ENCODE measurements at regions not wholly inside any gene's neighbourhood (a gene's known extent, or its start where the extent isn't known, plus 50 kb on each side); places are given as distances from the start of the nearest gene placed in this dataset.

- no peak for TF ChIP-seq NFE2L1 (CRISPR knock-in tag; IDR thresholded peaks at IDR 0.05)
- TF ChIP-seq CTCF (IDR thresholded peaks at IDR 0.05): no peak
- no peak for TF ChIP-seq ZNF121 (CRISPR knock-in tag; IDR thresholded peaks at IDR 0.05)
- no peak for TF ChIP-seq MAX (CRISPR knock-in tag; IDR thresholded peaks at IDR 0.05)
- TF ChIP-seq ESRRA (CRISPR knock-in tag; IDR thresholded peaks at IDR 0.05; ENCODE audit: borderline replicate concordance): no peak
- no peak for TF ChIP-seq ZNF512 (CRISPR knock-in tag; IDR thresholded peaks at IDR 0.05; ENCODE audit: borderline replicate concordance)
- no peak for TF ChIP-seq PRDM15 (CRISPR knock-in tag; IDR thresholded peaks at IDR 0.05)
- TF ChIP-seq CREB1 (CRISPR knock-in tag; IDR thresholded peaks at IDR 0.05): no peak
Observed at GRCh38 chr10:4041635-4042034, 256.6 kb upstream of the KLF6 start.
